ENCODE measurements at regions not wholly inside any gene's neighbourhood (a gene's known extent, or its start where the extent isn't known, plus 50 kb on each side); places are given as distances from the start of the nearest gene placed in this dataset.

DNA sequence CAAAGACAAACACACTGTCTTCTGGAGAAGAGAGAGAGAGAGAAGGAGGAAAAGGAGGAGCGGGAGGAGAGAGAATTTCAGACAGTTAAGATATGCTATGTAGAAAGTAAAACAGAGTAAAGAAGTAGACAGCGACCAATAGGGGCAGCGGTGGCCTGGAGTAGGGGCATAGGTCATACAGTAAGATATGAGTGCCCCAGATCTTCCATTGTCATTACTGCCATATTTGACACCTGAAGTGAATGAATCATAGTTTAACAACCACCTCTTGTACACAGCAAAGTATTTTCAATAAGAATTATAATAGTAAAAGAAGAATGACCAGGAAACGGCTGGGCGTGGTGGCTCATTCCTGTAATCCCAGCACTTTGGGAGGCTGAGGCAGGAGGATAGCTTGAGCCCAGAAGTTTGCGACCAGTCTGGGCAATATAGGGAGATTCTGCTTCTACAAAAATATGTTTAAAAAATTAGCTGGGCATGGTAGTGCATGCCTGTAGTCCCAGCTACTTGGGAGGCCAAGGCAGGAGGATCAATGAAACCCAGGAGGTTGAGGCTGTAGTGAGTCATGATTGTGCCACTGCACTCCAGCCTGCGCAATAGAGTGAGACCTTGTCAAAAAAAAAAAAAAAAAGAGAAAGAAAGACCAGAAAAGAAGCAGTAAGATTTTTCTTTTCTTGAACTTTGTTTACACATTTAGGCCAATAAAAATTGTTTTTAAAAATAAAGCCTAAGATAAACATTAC is 77.0 kb upstream of the GPR158 start:
- no peak for TF ChIP-seq POLR2A (IDR thresholded peaks at IDR 0.05)
- TF ChIP-seq, protein P1, sequence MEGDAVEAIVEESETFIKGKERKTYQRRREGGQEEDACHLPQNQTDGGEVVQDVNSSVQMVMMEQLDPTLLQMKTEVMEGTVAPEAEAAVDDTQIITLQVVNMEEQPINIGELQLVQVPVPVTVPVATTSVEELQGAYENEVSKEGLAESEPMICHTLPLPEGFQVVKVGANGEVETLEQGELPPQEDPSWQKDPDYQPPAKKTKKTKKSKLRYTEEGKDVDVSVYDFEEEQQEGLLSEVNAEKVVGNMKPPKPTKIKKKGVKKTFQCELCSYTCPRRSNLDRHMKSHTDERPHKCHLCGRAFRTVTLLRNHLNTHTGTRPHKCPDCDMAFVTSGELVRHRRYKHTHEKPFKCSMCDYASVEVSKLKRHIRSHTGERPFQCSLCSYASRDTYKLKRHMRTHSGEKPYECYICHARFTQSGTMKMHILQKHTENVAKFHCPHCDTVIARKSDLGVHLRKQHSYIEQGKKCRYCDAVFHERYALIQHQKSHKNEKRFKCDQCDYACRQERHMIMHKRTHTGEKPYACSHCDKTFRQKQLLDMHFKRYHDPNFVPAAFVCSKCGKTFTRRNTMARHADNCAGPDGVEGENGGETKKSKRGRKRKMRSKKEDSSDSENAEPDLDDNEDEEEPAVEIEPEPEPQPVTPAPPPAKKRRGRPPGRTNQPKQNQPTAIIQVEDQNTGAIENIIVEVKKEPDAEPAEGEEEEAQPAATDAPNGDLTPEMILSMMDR (IDR thresholded peaks at IDR 0.05), result no peak

Data from sigmoid colon (tissue), 3 donors.